H1 (cell line): ENCODE measurements at regions not wholly inside any gene's neighbourhood (a gene's known extent, or its start where the extent isn't known, plus 50 kb on each side); places are given as distances from the start of the nearest gene placed in this dataset.
A peak's percentile ranks its signal among the peaks of the same experiment; 100 is the strongest.
"Not testable (repeated sequence)": the region's sequence is repeated elsewhere in the genome, so short reads cannot be mapped to it uniquely, and the experiment has no call there.

ENCODE experiments used
- CTCF ChIA-PET: fragments of 300-600 bp; sonication (Branson Sonifier 250); formaldehyde crosslinking; loops from one replicate; lab custom pipeline; 2021; ENCODE audit not compliant: partially characterized antibody; lab: Charles Lee
- POLR2A ChIA-PET: fragments of 300-600 bp; sonication (Branson Sonifier 250); formaldehyde crosslinking; loops from one replicate; lab custom pipeline; 2021; ENCODE audit warnings: inconsistent platforms; ENCODE audit not compliant: partially characterized antibody; lab: Charles Lee
- DNase-seq, 2 experiments: peaks; one replicate each; pipeline versions ENCODE4 v3.0.0 to v3.0.0-alpha.2; 2010 to 2022; ENCODE audit warnings: low spot score in 2 of 2, low read depth in 1 of 2, mixed read lengths in 1 of 2
- FAIRE-seq: peaks from 2 replicates; lab custom pipeline; 2011; peaks lifted over from hg19 to GRCh38; lab: Jason Lieb, UNC
- H2AFZ ChIP-seq: 2 replicates; pipeline ENCODE4 v1.8.1; 2012; ENCODE audit warnings: low read length, inconsistent platforms
- H2AK5ac ChIP-seq: 2 replicates; pipeline ENCODE4 v1.6.1; 2013; ENCODE audit warnings: low read depth, low read length
- H2BK120ac ChIP-seq: replicated peaks from 2 replicates; pipeline ENCODE3; 2013; ENCODE audit warnings: low read depth, low read length, inconsistent platforms
- H2BK12ac ChIP-seq: 2 replicates; pipeline ENCODE4 v1.6.1; 2013; ENCODE audit warnings: low read depth, low read length
- H2BK15ac ChIP-seq: 2 replicates; pipeline ENCODE4 v1.6.1; 2013; ENCODE audit warnings: low read length
- H2BK20ac ChIP-seq: 2 replicates; pipeline ENCODE4 v1.6.1; 2013; ENCODE audit warnings: low read length
- H2BK5ac ChIP-seq: 2 replicates; pipeline ENCODE4 v1.6.1; 2013; ENCODE audit warnings: low read depth, low read length
- H3K14ac ChIP-seq: 2 replicates; pipeline ENCODE4 v1.6.1; 2013; ENCODE audit warnings: inconsistent platforms; ENCODE audit not compliant: insufficient read length
- H3K18ac ChIP-seq: 2 replicates; pipeline ENCODE4 v1.6.1; 2013; ENCODE audit warnings: low read length; ENCODE audit errors: extremely low read depth
- H3K23ac ChIP-seq: 2 replicates; pipeline ENCODE4 v1.6.1; 2013; ENCODE audit warnings: inconsistent platforms; ENCODE audit not compliant: insufficient read length
- H3K23me2 ChIP-seq: 2 replicates; pipeline ENCODE4 v1.6.1; 2013; ENCODE audit warnings: low read depth, low read length
- H3K27ac ChIP-seq: 2 replicates; pipeline ENCODE4 v1.6.1; 2011; ENCODE audit warnings: low read depth, low read length, inconsistent platforms
- H3K27me3 ChIP-seq, 4 experiments: replicated peaks in 1 of 4; 1 replicate in 1 of 4; 2 replicates in 3 of 4; pipeline versions ENCODE4 v1.6.1 to v1.8.1; 2011 to 2013; ENCODE audit warnings: low read length in 3 of 4, mild to moderate bottlenecking in 3 of 4, inconsistent platforms in 2 of 4, mixed read lengths in 2 of 4, moderate library complexity in 1 of 4; ENCODE audit not compliant: control insufficient read depth in 3 of 4, insufficient read depth in 3 of 4; ENCODE audit errors: extremely low read depth in 1 of 4
- H3K36me3 ChIP-seq, 4 experiments: 2 replicates each; pipeline versions ENCODE4 v1.6.1 to v1.8.1; 2011 to 2013; ENCODE audit warnings: mild to moderate bottlenecking in 4 of 4, low read length in 3 of 4, moderate library complexity in 2 of 4, control low read depth in 1 of 4, inconsistent platforms in 1 of 4; ENCODE audit not compliant: insufficient read depth in 4 of 4, control insufficient read depth in 2 of 4
- H3K4ac ChIP-seq: replicated peaks from 2 replicates; pipeline ENCODE3; 2013; ENCODE audit warnings: low read length, low read depth, mixed read lengths, inconsistent platforms; ENCODE audit not compliant: insufficient read length
- H3K4me1 ChIP-seq, 4 experiments: replicated peaks in 1 of 4; 1 replicate in 1 of 4; 2 replicates in 3 of 4; pipeline versions ENCODE4 v1.6.1 to v1.8.1; 2011 to 2013; ENCODE audit warnings: low read length in 3 of 4, inconsistent platforms in 2 of 4, mixed read lengths in 1 of 4; ENCODE audit not compliant: insufficient read depth in 4 of 4, control insufficient read depth in 3 of 4
- H3K4me2 ChIP-seq, 2 experiments: 2 replicates each; pipeline versions ENCODE4 v1.6.1 to v1.8.1; 2011 to 2013; ENCODE audit warnings: low read depth in 2 of 2, low read length in 2 of 2, control low read depth in 1 of 2, inconsistent platforms in 1 of 2, mild to moderate bottlenecking in 1 of 2; ENCODE audit not compliant: insufficient read depth in 1 of 2
- H3K4me3 ChIP-seq, 4 experiments: fragments of 200-600, 300-600 bp in 1 of 4; sonication (generic), shearing (Covaris generic), sonication (Bioruptor Twin) in 1 of 4; 2 replicates each; pipeline versions ENCODE4 v1.5.1 to v1.8.1; 2011 to 2016; ENCODE audit warnings: low read length in 4 of 4, low read depth in 3 of 4, control low read depth in 2 of 4, inconsistent platforms in 2 of 4, mild to moderate bottlenecking in 2 of 4, mixed read lengths in 1 of 4, moderate library complexity in 1 of 4; ENCODE audit not compliant: insufficient read depth in 2 of 4; ENCODE audit errors: extremely low read depth in 1 of 4
- H3K56ac ChIP-seq: replicated peaks from 2 replicates; pipeline ENCODE3; 2013; ENCODE audit warnings: low read depth, mild to moderate bottlenecking, mixed read lengths, low read length, inconsistent platforms; ENCODE audit not compliant: insufficient read length
- H3K79me1 ChIP-seq: 2 replicates; pipeline ENCODE4 v1.6.1; 2013; ENCODE audit warnings: low read depth, low read length, control low read depth
- H3K79me2 ChIP-seq, 2 experiments: 2 replicates each; pipeline versions ENCODE4 v1.6.1 to v1.8.1; 2012 to 2013; ENCODE audit warnings: low read length in 2 of 2, mild to moderate bottlenecking in 2 of 2, inconsistent platforms in 1 of 2; ENCODE audit not compliant: insufficient read depth in 2 of 2, control insufficient read depth in 1 of 2
- H3K9ac ChIP-seq, 4 experiments: replicated peaks in 1 of 4; 1 replicate in 1 of 4; 2 replicates in 3 of 4; pipeline versions ENCODE4 v1.6.1 to v1.8.1; 2011 to 2013; ENCODE audit warnings: low read depth in 3 of 4, low read length in 3 of 4, control low read depth in 2 of 4, mild to moderate bottlenecking in 2 of 4, moderate library complexity in 2 of 4, inconsistent platforms in 1 of 4; ENCODE audit errors: extremely low read depth in 1 of 4
- H3K9me3 ChIP-seq, 2 experiments: 2 replicates each; pipeline versions ENCODE4 v1.6.1 to v1.8.1; 2012 to 2013; ENCODE audit warnings: mild to moderate bottlenecking in 2 of 2, moderate library complexity in 2 of 2, control low read depth in 1 of 2, inconsistent platforms in 1 of 2, low read depth in 1 of 2, low read length in 1 of 2, mixed read lengths in 1 of 2; ENCODE audit not compliant: insufficient read depth in 2 of 2
- H4K20me1 ChIP-seq, 2 experiments: replicated peaks in 1 of 2; 2 replicates each; pipeline versions ENCODE3 to v1.8.1; 2011 to 2013; ENCODE audit warnings: inconsistent platforms in 2 of 2, low read length in 2 of 2, mild to moderate bottlenecking in 1 of 2; ENCODE audit not compliant: insufficient read depth in 2 of 2, control insufficient read depth in 1 of 2
- H4K5ac ChIP-seq: 2 replicates; pipeline ENCODE4 v1.6.1; 2013; ENCODE audit warnings: low read length, low read depth, mixed read lengths, inconsistent platforms; ENCODE audit not compliant: insufficient read length
- H4K8ac ChIP-seq: 2 replicates; pipeline ENCODE4 v1.8.0; 2013; ENCODE audit warnings: mild to moderate bottlenecking, moderate library complexity, low read length, inconsistent platforms; ENCODE audit not compliant: insufficient read depth; ENCODE audit errors: extremely low read depth
- H4K91ac ChIP-seq: replicated peaks from 2 replicates; pipeline ENCODE3; 2013; ENCODE audit warnings: low read length, mixed read lengths, inconsistent platforms; ENCODE audit not compliant: insufficient read length
- whole genome bisulfite sequencing, 2 experiments: shearing (Covaris generic) in 1 of 2; methylation state at CpG; one replicate each; pipeline versions ENCODE4 v1.1.6 to v1.1.7; 2013 to 2015; ENCODE audit warnings: low lambda C conversion rate in 2 of 2, mixed read lengths in 2 of 2, inconsistent platforms in 1 of 2, low coverage in 1 of 2, missing lambda C conversion rate in 1 of 2; ENCODE audit not compliant: insufficient replicate concordance in 2 of 2, insufficient coverage in 1 of 2, insufficient read length in 1 of 2; ENCODE audit errors: extremely low coverage in 1 of 2, missing lambda C conversion rate in 1 of 2; 5-methylcytosine and 5-hydroxymethylcytosine counted together

GRCh38 chr16:9350119-9350799, 258.8 kb downstream of the HAPSTR1 start:
- H3K4ac ChIP-seq, H2BK120ac ChIP-seq, H4K20me1 ChIP-seq, FAIRE-seq, H3K23ac ChIP-seq, POLR2A ChIA-PET, H3K36me3 ChIP-seq, H3K23me2 ChIP-seq, H4K5ac ChIP-seq, H2BK12ac ChIP-seq, H2BK15ac ChIP-seq, H3K9me3 ChIP-seq, H3K56ac ChIP-seq, H3K18ac ChIP-seq, H4K8ac ChIP-seq, H3K27ac ChIP-seq, H3K4me1 ChIP-seq, H2AFZ ChIP-seq, H3K4me3 ChIP-seq, H2BK5ac ChIP-seq, H4K91ac ChIP-seq, H3K79me1 ChIP-seq, H3K4me2 ChIP-seq, H2BK20ac ChIP-seq, H2AK5ac ChIP-seq, H3K79me2 ChIP-seq, H3K27me3 ChIP-seq, H3K14ac ChIP-seq, H3K9ac ChIP-seq: not testable (repeated sequence)
- CTCF ChIA-PET, result interaction anchor here (0.5 to 1.5 kb wide), 3 partner anchors 11 to 484 kb away, joined by 3 read pairs; no protein-coding TSS in a partner anchor
- DNase-seq, result peak in 1 of 2 experiments; percentile 22
- WGBS, 2 experiments, result 90% methylated on average over 23 of the region's 39 CpGs; no CpG with 5 or more reads in 1 of the 2 experiments
